GM12878 (cell line): ENCODE measurements at regions not wholly inside any gene's neighbourhood (a gene's known extent, or its start where the extent isn't known, plus 50 kb on each side); places are given as distances from the start of the nearest gene placed in this dataset.
"Not testable (repeated sequence)": the region's sequence is repeated elsewhere in the genome, so short reads cannot be mapped to it uniquely, and the experiment has no call there.

ENCODE experiments used
- ATAC-seq: fragments of 200-7000 bp; cut with Tn5 transposase; 3 replicates; pipeline ENCODE4 v1.9.1; 2020; ENCODE audit warnings: mild to moderate bottlenecking, moderate library complexity
- BruUV-seq: library from RNA; stranded (reverse); fragments of 400-500 nt; replicated peaks from 2 replicates; lab custom pipeline; 2021; lab: Mats Ljungman, UMichigan
- CTCF ChIA-PET: fragments of 300-600 bp; sonication (Branson Sonifier 250); formaldehyde crosslinking; extraction: SDS; loops from one replicate; lab custom pipeline; 2021; ENCODE audit warnings: inconsistent platforms; lab: Yijun Ruan, JAX
- POLR2A ChIA-PET: fragments of 350-600 bp; formaldehyde crosslinking; extraction: SDS; loops from one replicate; lab custom pipeline; 2021; ENCODE audit warnings: inconsistent platforms; lab: Charles Lee
- RAD21 ChIA-PET: fragments of 300-600 bp; sonication (Branson Sonifier 250); formaldehyde crosslinking; loops from one replicate; lab custom pipeline; 2023; ENCODE audit warnings: antibody characterized with exemption; ENCODE audit not compliant: unreplicated experiment; lab: Charles Lee
- SMC1A ChIA-PET: fragments of 300-600 bp; sonication (Branson Sonifier 250); formaldehyde crosslinking; loops from one replicate; lab custom pipeline; 2023; ENCODE audit not compliant: unreplicated experiment, uncharacterized antibody; lab: Charles Lee
- DNase-seq: peaks from one replicate; pipeline ENCODE4 v3.0.0-alpha.2; 2011; ENCODE audit warnings: low read depth, low spot score
- FAIRE-seq: peaks from 3 replicates; lab custom pipeline; 2011; peaks lifted over from hg19 to GRCh38; lab: Jason Lieb, UNC
- H2AFZ ChIP-seq: 2 replicates; pipeline ENCODE4 v1.6.0; 2011; ENCODE audit warnings: low read depth, low read length, control low read depth; ENCODE audit not compliant: control insufficient read depth
- H3K27ac ChIP-seq: 2 replicates; pipeline ENCODE4 v1.5.1; 2011; ENCODE audit warnings: control low read depth; ENCODE audit not compliant: control insufficient read depth, insufficient read depth
- H3K27me3 ChIP-seq, 2 experiments: replicated peaks in 1 of 2; 2 replicates each; pipeline versions ENCODE4 v1.6.0 to v1.6.1; 2011; ENCODE audit warnings: low read length in 1 of 2; ENCODE audit not compliant: control insufficient read depth in 2 of 2, insufficient read depth in 2 of 2
- H3K36me3 ChIP-seq, 2 experiments: 2 replicates each; pipeline ENCODE4 v1.5.1; 2011; ENCODE audit warnings: low read length in 1 of 2; ENCODE audit not compliant: control insufficient read depth in 2 of 2, insufficient read depth in 2 of 2
- H3K4me1 ChIP-seq: 2 replicates; pipeline ENCODE4 v1.6.1; 2011; ENCODE audit warnings: mild to moderate bottlenecking, low read length, moderate library complexity, mixed read lengths; ENCODE audit not compliant: control insufficient read depth, insufficient read depth
- H3K4me2 ChIP-seq: 2 replicates; pipeline ENCODE4 v1.6.0; 2011; ENCODE audit warnings: control low read depth; ENCODE audit not compliant: control insufficient read depth, insufficient read depth
- H3K4me3 ChIP-seq: fragments of 200-600 bp; sonication (generic); 2 replicates; pipeline ENCODE4 v1.5.1; 2016
- H3K79me2 ChIP-seq: 2 replicates; pipeline ENCODE4 v1.6.0; 2011; ENCODE audit warnings: low read length; ENCODE audit not compliant: control insufficient read depth, insufficient read depth
- H3K9ac ChIP-seq: 2 replicates; pipeline ENCODE4 v1.8.0; 2011; ENCODE audit warnings: low read length, control low read depth, mixed read lengths; ENCODE audit not compliant: control insufficient read depth, insufficient read depth
- H3K9me3 ChIP-seq: replicated peaks from 3 replicates; pipeline ENCODE4 v1.5.1; 2011; ENCODE audit warnings: mild to moderate bottlenecking, low read length; ENCODE audit not compliant: control insufficient read depth, insufficient read depth
- H4K20me1 ChIP-seq: 2 replicates; pipeline ENCODE4 v1.6.0; 2011; ENCODE audit not compliant: control insufficient read depth, insufficient read depth
- CHD2 ChIP-seq: IDR thresholded peaks from 2 replicates; pipeline ENCODE4 v1.6.1; 2011; ENCODE audit warnings: low read depth, low read length, improper control_type of control experiment, borderline replicate concordance
- CREM ChIP-seq: IDR thresholded peaks from 2 replicates; pipeline ENCODE4 v1.6.1; 2014; ENCODE audit warnings: antibody characterized with exemption, low read depth
- HDAC2 ChIP-seq: fragments of 200-600 bp; sonication (generic); IDR thresholded peaks from 2 replicates; pipeline ENCODE4 v1.6.1; 2017
- IKZF2 ChIP-seq, 2 experiments: fragments of 450-650 bp; IDR thresholded peaks; 2 replicates each; pipeline ENCODE4 v1.6.1; 2017; ENCODE audit warnings: mild to moderate bottlenecking in 2 of 2, moderate library complexity in 2 of 2
- JUNB ChIP-seq: IDR thresholded peaks from 2 replicates; pipeline ENCODE4 v1.6.1; 2016; ENCODE audit warnings: antibody characterized with exemption, mild to moderate bottlenecking
- NBN ChIP-seq: fragments of 450-650 bp; IDR thresholded peaks from 2 replicates; pipeline ENCODE4 v1.6.1; 2016
- NFIC ChIP-seq: IDR thresholded peaks from 2 replicates; pipeline ENCODE4 v1.6.1; 2012; ENCODE audit warnings: low read depth, mild to moderate bottlenecking, inconsistent platforms, low read length, moderate library complexity
- NFXL1 ChIP-seq: fragments of 450-650 bp; IDR thresholded peaks from 2 replicates; pipeline ENCODE4 v1.6.1; 2017; ENCODE audit warnings: antibody characterized with exemption, mild to moderate bottlenecking, borderline replicate concordance
- RUNX3 ChIP-seq: IDR thresholded peaks from 2 replicates; pipeline ENCODE4 v1.6.1; 2012; ENCODE audit warnings: low read length, inconsistent platforms
- TCF7 ChIP-seq: IDR thresholded peaks from 2 replicates; pipeline ENCODE4 v1.6.1; 2014; ENCODE audit warnings: antibody characterized with exemption, borderline replicate concordance
- ZBED1 ChIP-seq: IDR thresholded peaks from 2 replicates; pipeline ENCODE4 v1.6.1; 2016; ENCODE audit warnings: borderline replicate concordance
- WGBS: methylation state at CpG from one replicate; pipeline ENCODE4 v1.1.6; 2016; ENCODE audit warnings: low lambda C conversion rate; ENCODE audit not compliant: insufficient replicate concordance, insufficient coverage; ENCODE audit errors: missing lambda C conversion rate; 5-methylcytosine and 5-hydroxymethylcytosine counted together
- in situ Hi-C: fragments of 300-500 bp; cut with MboI; formaldehyde crosslinking; loops from 9 replicates; pipeline ENCODE4 v1.14.3; 2018; ENCODE audit warnings: mixed read lengths
- intact Hi-C: fragments of 100-400 bp; cut with micrococcal nuclease; formaldehyde crosslinking; loops from one replicate; pipeline ENCODE4 v1.14.2; 2022; ENCODE audit not compliant: unreplicated experiment
- TF ChIP-seq, protein P1 (sequence below): IDR thresholded peaks from 2 replicates; pipeline ENCODE4 v1.6.1; 2011; ENCODE audit warnings: borderline replicate concordance, low read depth, mild to moderate bottlenecking, moderate library complexity, mixed read lengths, low read length; ENCODE audit not compliant: insufficient read depth; ENCODE audit errors: extremely low read length
- TF ChIP-seq, protein P2 (sequence below): IDR thresholded peaks from 2 replicates; pipeline ENCODE4 v1.6.1; 2012; ENCODE audit warnings: low read depth, low read length, improper control_type of control experiment

DNA sequence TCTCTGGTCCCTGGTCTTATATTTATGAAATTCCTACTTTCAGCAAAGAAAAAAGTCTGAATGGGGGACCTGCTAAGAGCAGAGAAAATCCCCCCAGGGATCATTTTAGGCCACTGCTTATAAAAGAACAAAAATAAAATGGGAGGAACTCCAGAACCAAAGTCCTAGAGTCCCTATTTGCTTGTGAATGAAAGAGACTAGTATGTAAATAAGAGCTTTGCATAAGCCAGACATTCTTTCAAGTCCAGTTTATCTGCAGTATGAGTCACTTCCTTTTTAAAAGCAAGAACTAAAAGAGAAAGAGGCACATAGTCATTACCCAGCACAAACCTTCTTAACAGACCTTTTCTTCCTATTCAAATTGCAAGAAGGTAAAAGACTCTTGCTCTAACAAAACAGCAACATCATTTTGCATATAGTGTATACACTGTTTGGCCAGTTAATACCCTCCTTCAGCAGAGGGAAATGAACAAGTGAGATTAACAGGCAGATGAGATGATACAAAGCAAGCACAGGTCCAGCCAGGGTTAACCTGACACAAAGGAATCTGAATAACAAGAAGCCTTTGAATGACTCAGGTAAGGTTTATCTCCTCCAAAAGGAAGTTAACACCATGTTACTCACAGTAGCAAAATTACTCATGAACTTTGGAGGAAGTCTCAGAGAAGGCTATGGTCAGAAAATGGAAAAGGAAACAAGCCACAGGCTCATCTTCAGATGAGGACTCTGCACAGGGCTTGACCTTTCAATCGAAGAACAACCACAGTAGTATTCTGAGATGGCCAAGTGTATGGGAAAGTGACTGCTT is 87.3 kb downstream of the PHLDA1 start (continued):
- peak; percentile 72; the same call in 1 of the 2 replicates for TF ChIP-seq NFIC
- 0 out of 2 replicates have a peak, but pooled peaks have one; percentile 31 for TF ChIP-seq CREM
- peak; percentile 69 for TF ChIP-seq RUNX3
- no peak for TF ChIP-seq NFXL1
- 0 out of 2 replicates have a peak, but pooled peaks have one; percentile 16 for TF ChIP-seq TCF7
- no peak for TF ChIP-seq CHD2
- TF ChIP-seq JUNB = peak; percentile 70
- TF ChIP-seq NBN = no peak
- TF ChIP-seq IKZF2 (IDR thresholded peaks at IDR 0.05) = peak; percentile 49 to 50
- 0 out of 2 replicates have a peak, but pooled peaks have one; percentile 41 for TF ChIP-seq ZBED1
- no peak for TF ChIP-seq HDAC2
- TF ChIP-seq, all 136 proteins: peak for 25

DNA sequence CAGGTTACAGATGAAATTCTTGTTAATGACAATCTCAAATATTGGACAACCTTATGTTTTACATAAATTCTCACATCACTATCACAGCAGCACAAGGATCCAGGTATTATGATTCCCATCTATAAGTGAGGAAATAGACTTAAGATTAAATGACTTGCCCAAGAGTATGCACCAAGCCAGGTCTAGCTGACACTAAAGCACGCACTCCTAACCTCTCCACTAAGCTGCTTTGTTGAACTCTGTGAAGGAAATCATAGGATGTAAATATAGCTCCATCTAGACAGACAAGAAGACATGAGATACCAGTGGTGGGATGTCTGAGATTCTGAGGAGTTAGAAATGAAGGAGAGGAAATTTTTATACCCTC is 87.9 kb downstream of the PHLDA1 start:
- H3K4me1 ChIP-seq = peaks cover 18% of the 10 kb centered on the region
- no peak overlapping the region for H2AFZ ChIP-seq
- no TSS peak for BruUV-seq
- H4K20me1 ChIP-seq = no peaks in the 10 kb centered on the region
- CTCF ChIA-PET = interaction anchor here (1.0 to 1.6 kb wide), 4 partner anchors 8 to 88 kb away, joined by 3 to 5 read pairs (median 3); partner anchors contain the start of gene PHLDA1
- in situ Hi-C loops = no loop called here
- H3K27me3 ChIP-seq = no peaks in the 10 kb centered on the region
- no peaks in the 10 kb centered on the region; the same call in 2 of the 3 replicates for H3K9me3 ChIP-seq
- ATAC-seq (0 out of 3 replicates have a peak, but pooled peaks have one; percentile 7), DNase-seq (no peak)
- TF ChIP-seq, protein P1, sequence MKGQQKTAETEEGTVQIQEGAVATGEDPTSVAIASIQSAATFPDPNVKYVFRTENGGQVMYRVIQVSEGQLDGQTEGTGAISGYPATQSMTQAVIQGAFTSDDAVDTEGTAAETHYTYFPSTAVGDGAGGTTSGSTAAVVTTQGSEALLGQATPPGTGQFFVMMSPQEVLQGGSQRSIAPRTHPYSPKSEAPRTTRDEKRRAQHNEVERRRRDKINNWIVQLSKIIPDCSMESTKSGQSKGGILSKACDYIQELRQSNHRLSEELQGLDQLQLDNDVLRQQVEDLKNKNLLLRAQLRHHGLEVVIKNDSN = no peak
- TF ChIP-seq, protein P2, sequence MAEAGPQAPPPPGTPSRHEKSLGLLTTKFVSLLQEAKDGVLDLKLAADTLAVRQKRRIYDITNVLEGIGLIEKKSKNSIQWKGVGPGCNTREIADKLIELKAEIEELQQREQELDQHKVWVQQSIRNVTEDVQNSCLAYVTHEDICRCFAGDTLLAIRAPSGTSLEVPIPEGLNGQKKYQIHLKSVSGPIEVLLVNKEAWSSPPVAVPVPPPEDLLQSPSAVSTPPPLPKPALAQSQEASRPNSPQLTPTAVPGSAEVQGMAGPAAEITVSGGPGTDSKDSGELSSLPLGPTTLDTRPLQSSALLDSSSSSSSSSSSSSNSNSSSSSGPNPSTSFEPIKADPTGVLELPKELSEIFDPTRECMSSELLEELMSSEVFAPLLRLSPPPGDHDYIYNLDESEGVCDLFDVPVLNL = no peak
- TF ChIP-seq, all 136 proteins: peak for 0
- Histone ChIP-seq H3K27ac (peak overlapping the region; percentile 37; the same call in 1 of the 2 replicates), H3K9ac (no peak overlapping the region), H3K79me2 (no peaks in the 10 kb centered on the region), H3K4me2 (peak overlapping the region; percentile 60), H3K36me3 (no peaks in the 10 kb centered on the region), H3K4me3 (no peak overlapping the region)
- no peak for FAIRE-seq
- intact Hi-C loops = loop anchor here (1.0 to 2.0 kb wide), 3 partner anchors 9 to 87 kb away; partner anchors contain the start of gene PHLDA1
- ChIA-PET RAD21 (interaction anchor here (1.0 to 1.9 kb wide), 5 partner anchors 12 to 87 kb away, joined by 3 to 6 read pairs (median 6); partner anchors contain the start of gene PHLDA1), SMC1A (interaction anchor here (0.6 to 6.1 kb wide), 9 partner anchors 9 to 83 kb away, joined by 3 to 44 read pairs (median 5); no protein-coding TSS in a partner anchor), POLR2A (interaction anchor here (0.7 to 2.0 kb wide), 5 partner anchors 8 to 416 kb away, joined by 3 to 9 read pairs (median 3); no protein-coding TSS in a partner anchor)
- 100% methylated on average over 1 of the region's 1 CpG for WGBS

DNA sequence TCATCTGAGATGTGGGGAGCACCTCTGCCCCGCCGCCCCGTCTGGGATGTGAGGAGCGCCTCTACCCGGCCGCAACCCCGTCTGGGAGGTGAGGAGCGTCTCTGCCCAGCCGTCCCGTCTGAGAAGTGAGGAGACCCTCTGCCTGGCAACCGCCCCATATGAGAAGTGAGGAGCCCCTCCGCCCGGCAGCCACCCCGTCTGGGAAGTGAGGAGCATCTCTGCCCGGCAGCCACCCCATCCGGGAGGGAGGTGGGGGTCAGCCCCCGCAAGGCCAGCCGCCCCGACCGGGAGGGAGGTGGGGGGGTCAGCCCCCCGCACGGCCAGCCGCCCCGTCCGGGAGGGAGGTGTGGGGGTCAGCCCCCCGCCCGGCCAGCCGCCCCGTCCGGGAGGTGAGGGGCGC is 89.9 kb downstream of the PHLDA1 start:
- intact Hi-C loops, H3K27ac ChIP-seq, POLR2A ChIA-PET, RAD21 ChIA-PET, H3K27me3 ChIP-seq, H3K9me3 ChIP-seq, H3K4me2 ChIP-seq, H2AFZ ChIP-seq, DNase-seq, FAIRE-seq, ATAC-seq, SMC1A ChIA-PET, in situ Hi-C loops, H3K36me3 ChIP-seq, H4K20me1 ChIP-seq, H3K9ac ChIP-seq, H3K79me2 ChIP-seq, CTCF ChIA-PET, H3K4me3 ChIP-seq, BruUV-seq: not testable (repeated sequence)
- H3K4me1 ChIP-seq = peaks cover 18% of the 10 kb centered on the region
- WGBS = 100% methylated on average over 10 of the region's 31 CpGs
